GM21423 (cell line): ENCODE measurements at regions not wholly inside any gene's neighbourhood (a gene's known extent, or its start where the extent isn't known, plus 50 kb on each side); places are given as distances from the start of the nearest gene placed in this dataset.

ENCODE experiments used
- ATAC-seq: cut with Tn5 transposase; IDR thresholded peaks from one replicate; pipeline ENCODE4 v1.9.1; 2021; ENCODE audit warnings: mild to moderate bottlenecking, moderate library complexity; ENCODE audit not compliant: unreplicated experiment

DNA sequence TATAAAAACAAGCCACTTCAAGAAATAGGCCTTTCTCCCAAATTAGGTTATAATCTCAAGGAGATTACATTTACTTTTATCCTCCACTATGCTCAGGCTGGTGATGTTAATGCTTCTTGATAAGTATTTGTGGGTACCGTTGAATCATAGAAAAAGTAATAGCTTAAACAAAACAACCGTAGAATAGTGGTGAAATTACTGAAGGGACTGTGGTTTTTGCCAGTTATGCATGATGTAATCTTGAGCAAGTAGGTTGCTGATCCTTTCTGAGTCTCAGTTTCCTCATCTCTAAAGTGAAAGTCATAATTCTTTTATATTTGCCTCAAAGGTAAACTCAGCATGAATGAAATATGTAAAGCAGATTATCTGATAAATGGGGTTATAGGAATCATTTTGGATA is 187.3 kb upstream of the JAG1 start:
- ATAC-seq: no peak

DNA sequence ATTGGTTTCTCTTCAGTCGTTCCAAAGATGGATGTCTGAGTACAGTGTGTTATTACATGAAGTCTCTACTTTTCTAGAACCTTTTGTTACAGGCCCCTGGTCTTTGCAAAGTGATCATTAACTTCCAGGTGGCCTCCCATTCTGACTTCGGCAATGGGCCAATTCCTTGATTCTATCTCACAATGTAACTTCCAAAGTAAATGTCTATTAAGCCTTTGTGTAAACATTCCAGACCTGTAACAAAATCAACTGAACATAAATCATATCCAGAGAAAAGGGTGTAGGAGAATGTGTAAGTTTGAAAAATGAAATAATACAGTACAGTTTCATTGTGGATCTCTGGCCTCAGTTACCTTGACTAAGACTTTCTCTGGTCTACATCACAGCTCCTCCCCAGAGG is 187.8 kb upstream of the JAG1 start:
- no peak for ATAC-seq

DNA sequence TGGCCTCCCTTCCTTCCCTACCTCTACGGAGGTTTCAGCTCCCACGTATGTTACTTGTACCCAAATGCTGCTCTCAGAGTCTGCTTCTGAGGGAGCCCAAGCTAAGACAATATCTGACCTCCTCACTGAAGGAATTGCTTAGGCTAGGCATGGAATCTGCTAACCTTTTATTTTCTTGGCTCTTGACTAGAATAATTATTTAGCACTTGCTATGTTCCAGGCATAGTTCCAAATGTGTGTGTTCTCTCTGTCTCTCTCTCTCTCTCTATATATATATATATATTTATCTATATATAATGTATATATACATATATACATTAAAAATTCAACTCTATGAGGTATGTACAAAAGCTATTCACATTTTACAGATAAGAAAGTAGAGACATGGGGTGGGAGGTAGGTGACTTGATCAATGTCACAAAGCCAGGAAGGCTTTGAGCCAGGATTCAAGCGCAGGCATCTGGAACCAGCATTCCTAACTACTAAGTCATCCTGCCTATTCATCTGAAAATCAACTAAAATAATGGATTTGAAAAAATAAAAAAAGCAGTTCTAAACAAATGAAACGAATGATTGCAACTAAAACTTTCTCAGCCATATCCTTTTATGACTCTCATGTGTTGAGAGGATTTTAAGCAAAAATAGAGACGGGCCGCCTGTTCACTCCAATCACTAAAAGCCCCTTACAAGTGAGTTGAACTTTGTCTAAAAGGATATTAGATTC is 189.7 kb upstream of the JAG1 start:
- no peak for ATAC-seq

DNA sequence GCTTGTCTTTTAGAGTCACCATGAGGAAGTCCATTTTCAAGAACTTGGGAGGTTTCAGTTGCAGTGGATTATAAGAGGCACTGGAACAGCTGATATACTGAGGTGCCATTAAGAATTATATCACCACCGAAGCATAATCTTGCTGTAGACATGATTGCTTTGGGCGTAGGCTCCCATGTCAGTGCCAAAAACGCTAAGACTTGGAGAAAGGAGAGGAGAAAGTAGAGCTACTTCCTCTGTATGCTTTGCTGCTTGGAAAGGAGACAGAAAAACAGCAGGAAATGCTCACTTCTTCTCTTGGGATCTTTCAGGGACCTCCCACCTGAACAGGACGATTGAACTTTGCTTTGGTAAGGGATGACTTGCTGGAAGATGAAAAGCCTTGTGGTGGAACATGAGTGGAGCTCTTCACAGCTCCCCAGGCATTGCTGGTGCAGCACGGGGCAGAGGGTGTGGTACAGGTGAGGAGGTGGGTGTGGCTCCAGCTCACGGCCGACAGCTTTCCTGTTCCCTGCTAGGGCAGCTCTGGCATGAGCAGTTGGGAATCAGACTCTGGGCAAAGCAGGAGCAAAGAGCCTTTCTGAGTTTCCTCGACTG is 190.4 kb upstream of the JAG1 start:
- ATAC-seq: no peak

DNA sequence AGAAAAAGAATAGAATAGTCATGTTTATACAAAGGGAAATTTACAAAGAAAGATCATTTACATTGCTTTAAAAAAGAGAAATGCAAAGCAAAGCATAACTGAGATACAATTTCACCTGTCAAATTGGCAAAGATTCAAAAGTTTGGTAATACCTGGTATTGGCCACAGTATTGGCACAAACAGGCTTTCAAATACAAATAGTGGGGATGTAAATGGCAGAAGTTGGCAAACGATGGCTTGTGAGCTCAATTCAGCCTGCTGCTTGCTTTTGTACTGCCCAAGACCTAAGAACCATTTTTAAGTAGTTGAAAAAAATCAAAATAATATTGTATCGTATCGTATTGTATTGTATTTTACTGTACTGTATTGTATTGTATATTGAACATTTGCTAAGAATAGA is 194.5 kb upstream of the JAG1 start:
- ATAC-seq: no peak

DNA sequence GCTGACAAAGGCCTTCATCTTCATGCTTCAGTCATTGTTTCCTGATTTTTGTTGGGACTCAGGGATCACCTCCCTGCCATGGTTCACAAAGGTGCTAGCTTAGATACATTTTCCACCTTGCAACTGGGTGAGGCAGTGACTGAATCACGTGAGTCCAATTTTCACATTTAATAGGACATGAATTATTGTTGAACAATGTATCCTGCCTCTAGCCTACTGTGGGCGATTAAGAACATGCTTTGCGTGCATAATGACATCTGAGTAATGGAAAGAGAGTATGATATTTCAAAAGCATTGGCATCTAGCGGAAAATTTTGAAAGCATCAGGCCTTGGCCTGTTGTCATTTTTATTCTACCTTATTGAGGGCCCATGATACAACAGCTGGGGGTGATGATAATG is 199.2 kb upstream of the JAG1 start:
- ATAC-seq: no peak

DNA sequence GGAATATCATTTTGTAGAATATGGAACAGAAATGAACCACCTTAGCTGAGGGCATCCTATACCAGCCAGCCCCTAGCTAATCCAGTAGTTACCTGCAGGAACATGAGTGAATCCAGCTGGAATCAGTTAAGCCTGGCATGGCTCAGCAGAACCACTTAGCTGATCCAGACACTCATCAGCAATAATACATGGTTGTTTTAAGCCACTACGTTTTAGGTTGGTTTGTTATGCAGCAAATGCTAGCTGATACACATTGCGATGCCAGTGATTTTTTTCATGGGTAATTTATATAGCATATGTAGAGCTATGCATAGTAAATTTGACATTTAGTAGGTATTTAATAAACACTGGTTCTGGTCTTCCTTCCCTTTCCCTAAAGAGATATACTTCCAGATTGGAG is 201.9 kb upstream of the JAG1 start:
- ATAC-seq: no peak

DNA sequence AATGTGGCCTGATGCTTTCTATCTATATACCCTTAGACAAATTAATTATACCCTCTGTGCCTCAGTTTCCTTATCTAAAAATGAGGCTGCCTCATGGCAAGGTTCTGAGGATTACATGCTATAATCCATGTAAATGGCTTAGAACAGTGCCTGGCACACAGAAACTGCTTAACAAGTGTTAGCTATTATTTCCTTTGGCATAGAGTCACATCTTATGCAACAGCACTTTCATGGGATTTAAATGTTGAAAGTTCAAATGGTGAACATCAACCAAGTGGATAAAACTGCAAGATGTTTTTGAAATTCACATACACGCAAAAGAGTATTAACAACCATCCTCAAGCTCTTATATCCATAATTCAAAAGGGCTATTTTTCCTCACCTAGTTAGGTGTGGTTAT is 202.8 kb upstream of the JAG1 start:
- no peak for ATAC-seq

DNA sequence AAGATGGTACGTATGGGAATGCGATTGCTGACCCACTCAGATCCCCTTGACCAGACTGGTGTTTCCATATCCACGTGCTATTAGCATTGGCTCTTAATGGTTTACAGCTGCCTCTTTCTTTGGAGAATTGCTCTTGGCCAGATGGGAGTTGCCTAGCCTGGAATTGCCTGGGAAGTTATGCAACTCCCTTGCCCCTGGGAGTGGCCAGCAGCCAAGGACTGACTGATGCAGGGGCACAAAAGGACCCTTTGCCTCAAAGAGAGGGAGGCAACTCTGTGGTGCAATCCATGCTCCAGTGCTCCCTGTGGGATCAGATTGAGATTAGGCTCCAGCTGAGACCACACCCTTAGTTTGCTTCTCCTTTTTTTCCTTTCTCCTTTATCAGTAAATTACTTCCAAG is 203.5 kb upstream of the JAG1 start:
- ATAC-seq: no peak

DNA sequence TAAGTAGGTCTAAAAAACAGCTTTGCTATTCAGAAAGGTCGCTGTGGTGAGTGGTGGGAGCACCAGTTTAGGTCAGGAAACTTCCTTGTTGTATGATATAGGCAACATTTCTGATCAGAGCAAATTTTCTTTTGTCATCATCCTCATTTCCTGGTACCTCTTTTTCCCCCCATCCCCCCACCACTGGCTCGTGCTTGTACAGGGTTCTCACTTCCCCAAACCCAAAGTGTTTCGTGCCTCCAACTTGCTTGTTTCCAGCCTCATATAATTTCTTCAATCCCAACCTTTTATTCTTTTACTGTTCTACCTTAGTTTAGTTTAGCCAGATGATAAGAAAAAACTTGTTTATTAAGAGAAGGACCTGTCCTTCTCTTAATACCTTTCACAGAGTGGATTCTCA is 209.4 kb upstream of the JAG1 start:
- no peak for ATAC-seq

DNA sequence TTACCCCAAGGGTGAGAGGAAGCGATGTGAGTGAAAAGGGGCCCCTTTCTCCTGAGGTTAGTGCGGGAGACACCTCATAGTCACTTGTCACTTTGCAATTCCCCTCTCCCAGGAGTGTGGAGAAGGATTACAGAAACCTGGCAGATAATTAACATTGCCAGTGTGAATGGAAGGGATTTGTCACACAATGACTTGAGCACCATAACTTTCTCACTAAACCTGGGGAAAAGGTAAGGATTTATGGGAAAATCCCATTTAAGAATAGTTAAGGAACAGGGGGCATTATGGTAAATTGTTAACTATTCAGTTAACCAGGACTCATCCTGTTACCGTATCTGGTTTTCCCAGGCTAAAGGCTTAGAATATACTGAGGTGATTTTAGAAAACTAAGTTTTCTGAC is 219.5 kb upstream of the JAG1 start:
- ATAC-seq: no peak

DNA sequence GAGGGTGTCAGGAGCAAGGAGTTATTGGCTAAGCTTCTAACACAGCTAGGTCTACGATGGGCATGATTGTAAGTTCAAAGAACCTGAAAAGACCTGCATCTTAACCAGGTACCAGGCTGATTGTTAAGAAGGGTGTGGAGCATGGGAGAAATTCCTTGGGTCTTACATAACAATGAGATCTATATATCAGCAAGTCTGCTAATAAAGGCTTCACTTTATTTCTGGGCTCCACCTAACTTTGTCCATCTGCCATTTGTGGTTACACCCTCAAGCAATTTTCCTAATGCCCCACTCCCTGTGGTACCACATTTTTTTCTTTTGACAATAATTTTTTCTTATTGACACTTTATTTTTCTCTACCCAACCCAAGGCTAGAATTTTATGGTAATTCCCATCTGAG is 223.5 kb upstream of the JAG1 start:
- no peak for ATAC-seq

DNA sequence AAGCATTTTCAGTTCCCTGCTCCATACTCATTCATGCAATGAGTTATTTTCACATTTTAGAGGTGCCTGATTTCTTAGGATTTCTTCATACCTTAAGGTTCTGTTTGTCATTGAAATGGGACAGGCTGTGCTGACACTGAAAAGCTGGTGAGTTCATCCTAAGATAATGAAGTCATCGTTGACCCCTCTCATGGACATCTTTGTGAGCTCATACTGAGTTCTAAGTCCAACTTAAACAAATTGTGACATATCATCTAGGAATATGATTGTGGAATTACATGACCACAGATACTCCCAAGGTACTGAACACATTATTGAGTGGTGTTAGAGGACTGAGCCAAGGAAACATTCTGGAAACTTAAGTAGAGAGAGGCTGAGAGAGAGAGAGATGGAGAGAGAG is 224.8 kb upstream of the JAG1 start:
- no peak for ATAC-seq

DNA sequence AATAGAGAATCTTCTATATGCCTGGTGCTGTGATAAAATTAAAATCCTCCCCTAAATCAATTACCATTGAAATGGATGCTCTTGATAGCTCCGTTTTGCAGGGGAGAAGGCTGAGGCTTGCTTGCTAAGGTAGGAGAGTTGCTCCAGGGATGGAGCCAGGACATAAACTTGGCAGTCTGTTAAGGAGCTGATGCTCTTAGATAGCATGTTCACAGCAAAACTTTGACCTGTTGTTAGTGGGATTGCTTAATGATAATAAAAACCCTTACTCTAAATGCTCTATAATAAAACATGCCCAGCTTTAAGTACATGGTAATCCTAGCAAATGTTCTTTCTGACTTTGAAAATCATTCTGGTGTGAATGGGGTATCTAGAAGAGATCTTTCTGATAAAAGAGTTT is 228.4 kb upstream of the JAG1 start:
- no peak for ATAC-seq

DNA sequence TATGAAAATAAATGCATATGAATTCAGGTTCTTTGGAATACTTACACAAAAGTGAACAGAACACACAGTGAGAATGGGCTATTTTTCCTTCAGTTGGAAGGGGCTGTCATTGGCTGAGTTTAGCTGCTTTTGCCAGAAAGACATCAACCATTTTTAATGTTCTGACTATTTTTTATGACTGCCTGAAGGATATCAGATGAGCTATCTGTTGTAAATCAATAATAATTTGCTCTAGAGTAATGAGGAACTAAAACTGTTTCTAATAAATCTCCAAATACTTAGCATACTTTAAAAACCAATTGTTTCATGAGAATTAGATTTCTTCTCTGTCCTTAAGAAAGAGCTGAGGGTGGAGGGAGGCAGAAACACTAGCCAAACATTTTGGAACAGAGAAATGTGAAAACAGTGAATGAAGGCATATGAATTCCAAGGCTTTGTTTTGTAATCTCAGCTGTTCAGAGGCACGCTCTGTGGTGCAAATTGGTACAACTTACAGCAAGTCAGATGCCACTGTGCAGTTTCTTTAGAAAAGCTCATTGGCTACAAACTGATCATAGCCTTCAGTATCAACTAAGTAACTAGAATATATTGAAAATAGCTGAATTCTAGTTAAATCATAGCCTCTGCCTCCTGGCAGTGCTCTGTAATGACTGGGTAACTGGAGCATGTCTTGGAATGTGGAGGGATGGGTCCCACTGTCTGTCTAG is 228.9 kb upstream of the JAG1 start:
- ATAC-seq: no peak

DNA sequence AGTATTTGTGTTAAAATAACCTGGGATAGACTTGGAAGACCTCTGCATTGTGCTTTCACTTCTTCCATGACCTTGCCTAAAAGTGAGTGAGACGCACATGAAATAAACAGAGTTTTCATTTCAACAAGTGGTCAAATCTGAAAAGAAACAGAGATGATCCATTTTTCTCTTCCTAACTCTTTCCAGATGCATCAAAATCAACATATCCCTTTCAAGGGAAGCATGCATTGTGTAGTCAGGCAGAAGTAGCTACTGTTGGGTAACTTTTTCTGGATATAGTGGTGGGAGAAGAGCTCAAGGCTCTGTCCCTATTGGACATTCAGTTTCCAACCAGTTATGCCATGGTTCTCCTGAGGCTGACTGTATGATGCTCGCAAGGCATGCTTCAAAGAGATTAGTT is 233.0 kb upstream of the JAG1 start:
- ATAC-seq: no peak

DNA sequence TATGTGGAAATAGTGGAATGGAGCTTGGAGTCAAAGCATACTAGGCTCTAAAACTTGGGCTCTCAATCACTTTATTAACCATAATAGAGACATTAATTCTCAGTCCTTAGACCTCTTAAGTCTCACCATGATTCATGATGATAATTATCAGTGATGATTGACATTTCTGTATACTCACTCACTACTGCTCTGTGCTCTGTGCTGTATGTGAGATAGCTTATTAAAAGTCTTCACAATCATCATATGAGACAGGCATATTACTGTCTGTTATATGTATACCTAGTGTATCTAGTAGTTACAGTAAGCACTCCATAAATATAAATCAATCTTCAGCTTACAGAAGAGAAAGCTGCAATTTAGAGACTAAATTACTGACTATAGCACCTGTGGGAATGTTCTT is 236.0 kb upstream of the JAG1 start:
- ATAC-seq: no peak

DNA sequence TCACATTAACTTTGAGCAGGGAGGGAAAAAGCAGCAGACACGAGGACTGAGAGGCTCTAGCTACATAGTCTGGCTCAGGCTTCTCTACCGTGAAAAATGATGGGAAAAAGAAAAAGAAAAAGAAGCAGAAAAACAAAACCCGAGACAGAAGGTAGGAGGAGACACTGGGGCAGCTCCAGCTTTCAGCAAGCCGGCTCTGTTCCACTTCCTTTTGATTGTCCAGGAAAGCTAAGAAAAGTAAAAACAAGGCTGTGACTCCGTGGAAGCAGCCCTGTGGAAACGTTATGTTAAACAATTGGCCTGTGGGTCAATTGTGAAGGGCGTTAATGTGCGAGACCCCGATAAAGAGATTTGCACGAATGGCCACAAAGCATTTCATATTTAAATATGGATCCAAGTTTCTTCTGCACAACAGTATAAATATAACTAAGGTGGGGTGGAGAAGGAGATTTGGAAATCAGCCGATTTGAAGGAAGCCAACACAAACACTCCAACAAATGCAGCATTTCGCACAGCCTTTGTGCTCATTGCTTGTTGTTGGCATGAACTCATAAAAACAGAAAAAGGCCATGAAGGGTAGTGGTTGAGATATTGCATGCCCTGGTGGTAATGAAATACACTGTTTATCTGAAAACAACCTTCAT is 236.9 kb upstream of the JAG1 start:
- no peak for ATAC-seq

DNA sequence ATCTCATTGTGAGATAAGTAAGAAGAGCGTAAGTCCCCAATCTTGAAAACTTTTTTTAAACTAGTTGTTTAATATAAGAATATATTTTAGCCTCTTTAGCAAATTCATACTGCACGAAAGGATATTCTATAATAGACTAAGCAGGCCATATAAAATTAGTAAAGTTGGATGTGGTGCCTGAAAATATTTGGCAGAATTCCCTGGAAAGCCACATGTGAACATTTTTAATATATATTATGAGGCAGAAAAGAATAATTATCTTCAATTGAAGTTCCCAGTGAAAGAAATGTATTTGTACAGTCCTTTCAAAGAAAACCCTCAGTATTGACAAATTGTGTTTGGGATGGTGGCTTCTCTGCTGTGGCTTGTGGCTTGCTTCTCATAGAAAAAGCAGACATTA is 237.5 kb upstream of the JAG1 start:
- ATAC-seq: no peak

DNA sequence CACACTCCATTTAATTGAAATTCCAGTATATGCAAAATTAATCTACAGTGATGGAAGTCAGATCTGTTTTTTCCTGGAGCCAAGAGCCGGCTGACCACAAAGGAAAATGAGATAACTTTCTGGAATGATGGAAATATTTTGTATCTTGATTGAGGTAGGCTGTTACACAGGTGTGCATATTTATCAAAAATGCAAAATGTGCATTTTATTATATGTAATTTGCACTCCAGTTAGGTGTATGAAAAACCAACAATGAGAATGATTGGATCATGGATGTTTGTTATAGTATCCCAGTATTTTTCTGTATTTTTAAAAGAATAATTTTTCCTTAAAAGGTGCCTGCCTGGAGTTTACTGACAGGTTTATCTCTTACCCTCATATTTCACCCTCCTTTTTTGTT is 242.0 kb upstream of the JAG1 start:
- no peak for ATAC-seq

DNA sequence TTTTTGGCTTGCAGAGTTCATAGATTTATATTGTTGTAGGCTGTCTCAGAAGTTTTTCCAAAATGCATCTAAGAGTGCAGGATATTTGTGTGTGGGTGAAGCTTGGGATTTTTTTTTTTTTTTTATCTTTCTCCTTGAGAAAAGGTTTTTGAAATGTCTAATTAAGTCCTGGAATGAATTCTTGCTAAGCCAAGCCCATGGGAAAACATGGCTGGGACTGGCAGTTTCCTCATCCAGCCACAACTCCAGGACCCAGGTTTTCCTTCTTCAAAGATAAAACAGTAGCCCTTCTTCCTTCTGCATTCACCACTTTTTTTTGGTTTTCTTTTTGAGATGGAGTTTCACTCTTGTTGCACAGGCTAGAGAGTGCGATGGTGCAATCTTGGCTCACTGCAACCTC is 242.5 kb upstream of the JAG1 start:
- ATAC-seq: no peak

DNA sequence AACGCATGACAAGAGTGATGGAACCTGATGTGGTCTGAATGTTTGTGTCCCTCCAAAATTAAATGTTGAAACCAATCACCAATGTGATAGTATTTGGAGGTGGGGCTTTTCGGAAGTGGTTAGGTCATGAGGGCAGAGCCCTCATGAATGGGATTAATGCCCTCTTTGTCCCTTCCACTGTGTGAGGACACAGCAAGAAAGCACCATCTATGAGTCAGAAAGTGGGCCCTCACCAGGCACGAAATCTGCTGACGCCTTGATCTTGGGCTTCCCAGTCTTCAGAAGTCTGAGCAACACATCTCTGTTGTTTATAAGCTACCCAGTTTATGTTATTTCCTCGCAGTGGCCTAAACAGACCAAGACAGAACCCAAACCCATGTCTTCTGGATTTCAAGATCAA is 244.0 kb upstream of the JAG1 start:
- no peak for ATAC-seq
